Kidney (tissue), 13 donors: ENCODE measurements at regions not wholly inside any gene's neighbourhood (a gene's known extent, or its start where the extent isn't known, plus 50 kb on each side); places are given as distances from the start of the nearest gene placed in this dataset.

Experiments
- DNase-seq, 5 donors: peaks; one replicate each; pipeline ENCODE4 v3.0.0-alpha.2; 2013 to 2020
- FAIRE-seq: peaks from 2 replicates; lab custom pipeline; 2012; peaks lifted over from hg19 to GRCh38; lab: Jason Lieb, UNC
- H3K27ac ChIP-seq, 2 donors: one replicate each; pipeline ENCODE4 v1.7.0; 2013; ENCODE audit warnings: low read depth in 2 of 2, low read length in 2 of 2, inconsistent platforms in 1 of 2
- H3K27me3 ChIP-seq: one replicate; pipeline ENCODE4 v1.7.1; 2013; ENCODE audit warnings: low read length, inconsistent platforms; ENCODE audit not compliant: control insufficient read depth, insufficient read depth
- H3K36me3 ChIP-seq, 3 donors: one replicate each; pipeline versions ENCODE4 v1.7.0 to v1.7.1; 2013; ENCODE audit warnings: low read length in 3 of 3, control low read depth in 1 of 3, inconsistent platforms in 1 of 3; ENCODE audit not compliant: insufficient read depth in 3 of 3, control insufficient read depth in 2 of 3
- H3K4me1 ChIP-seq, 3 donors: one replicate each; pipeline versions ENCODE4 v1.7.0 to v1.7.1; 2013; ENCODE audit warnings: low read length in 3 of 3, inconsistent platforms in 1 of 3, low read depth in 1 of 3; ENCODE audit not compliant: control insufficient read depth in 2 of 3, insufficient read depth in 2 of 3
- H3K4me3 ChIP-seq, 3 donors: one replicate each; pipeline versions ENCODE4 v1.7.0 to v1.8.1; 2013; ENCODE audit warnings: low read length in 3 of 3, control low read depth in 1 of 3, inconsistent platforms in 1 of 3
- H3K9ac ChIP-seq, 3 donors: one replicate each; pipeline versions ENCODE4 v1.7.0 to v1.7.1; 2013; ENCODE audit warnings: low read length in 3 of 3, control low read depth in 1 of 3, inconsistent platforms in 1 of 3
- H3K9me3 ChIP-seq, 3 donors: one replicate each; pipeline versions ENCODE4 v1.7.0 to v1.7.1; 2013; ENCODE audit warnings: low read length in 3 of 3, control low read depth in 1 of 3, inconsistent platforms in 1 of 3; ENCODE audit not compliant: control insufficient read depth in 2 of 3, insufficient read depth in 1 of 3
- intact Hi-C: fragments of 100-400 bp; cut with DNase I; formaldehyde crosslinking; loops from one replicate; pipeline ENCODE4 v1.11.1; 2022
- TF ChIP-seq, protein P1 (sequence below): IDR thresholded peaks from 3 replicates; pipeline ENCODE4 v1.5.1; 2012; ENCODE audit warnings: mild to moderate bottlenecking, moderate library complexity, borderline replicate concordance; ENCODE audit not compliant: insufficient read depth; ENCODE audit errors: extremely low read depth
- donor health status: control.
- donor health status: control.
- donor health status: control.
- donor health status: control.
- donor health status: control.
- donor health status: DM: yes; HTN: yes; CAD: no.
- donor health status: Normal renal cell carcinoma (clear cell type).

DNA sequence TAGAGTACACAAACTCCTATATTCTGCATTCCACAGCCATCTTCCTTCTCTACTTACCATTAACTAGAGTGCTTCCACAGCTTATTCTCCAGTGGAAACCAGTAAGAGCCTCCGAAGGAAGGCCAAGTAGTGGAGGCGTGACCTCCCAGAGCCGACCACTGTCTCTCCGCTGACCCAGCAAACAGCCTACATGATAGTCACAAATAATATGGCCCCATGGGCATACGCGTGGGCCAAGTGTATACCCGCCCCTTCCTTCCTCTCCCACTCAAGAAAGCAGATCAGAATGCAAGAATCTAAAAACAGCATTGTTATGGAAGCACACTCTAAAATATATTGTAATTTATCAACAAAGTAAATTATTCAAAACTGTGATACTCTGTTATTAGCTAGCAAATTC, 526.6 kb upstream of the JARID2 start:
- FAIRE-seq = no peak
- H3K27ac ChIP-seq = no peak overlapping the region
- H3K9me3 ChIP-seq = no peaks in the 10 kb centered on the region
- no peak for DNase-seq
- H3K4me3 ChIP-seq = no peak overlapping the region
- TF ChIP-seq, protein P1, sequence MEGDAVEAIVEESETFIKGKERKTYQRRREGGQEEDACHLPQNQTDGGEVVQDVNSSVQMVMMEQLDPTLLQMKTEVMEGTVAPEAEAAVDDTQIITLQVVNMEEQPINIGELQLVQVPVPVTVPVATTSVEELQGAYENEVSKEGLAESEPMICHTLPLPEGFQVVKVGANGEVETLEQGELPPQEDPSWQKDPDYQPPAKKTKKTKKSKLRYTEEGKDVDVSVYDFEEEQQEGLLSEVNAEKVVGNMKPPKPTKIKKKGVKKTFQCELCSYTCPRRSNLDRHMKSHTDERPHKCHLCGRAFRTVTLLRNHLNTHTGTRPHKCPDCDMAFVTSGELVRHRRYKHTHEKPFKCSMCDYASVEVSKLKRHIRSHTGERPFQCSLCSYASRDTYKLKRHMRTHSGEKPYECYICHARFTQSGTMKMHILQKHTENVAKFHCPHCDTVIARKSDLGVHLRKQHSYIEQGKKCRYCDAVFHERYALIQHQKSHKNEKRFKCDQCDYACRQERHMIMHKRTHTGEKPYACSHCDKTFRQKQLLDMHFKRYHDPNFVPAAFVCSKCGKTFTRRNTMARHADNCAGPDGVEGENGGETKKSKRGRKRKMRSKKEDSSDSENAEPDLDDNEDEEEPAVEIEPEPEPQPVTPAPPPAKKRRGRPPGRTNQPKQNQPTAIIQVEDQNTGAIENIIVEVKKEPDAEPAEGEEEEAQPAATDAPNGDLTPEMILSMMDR = no peak
- H3K36me3 ChIP-seq = no peaks in the 10 kb centered on the region
- no peaks in the 10 kb centered on the region for H3K27me3 ChIP-seq
- H3K9ac ChIP-seq = no peak overlapping the region
- H3K4me1 ChIP-seq = peaks cover 0 to 7% (median 3%) of the 10 kb centered on the region in 3 donors
- intact Hi-C loops = no loop called here

DNA sequence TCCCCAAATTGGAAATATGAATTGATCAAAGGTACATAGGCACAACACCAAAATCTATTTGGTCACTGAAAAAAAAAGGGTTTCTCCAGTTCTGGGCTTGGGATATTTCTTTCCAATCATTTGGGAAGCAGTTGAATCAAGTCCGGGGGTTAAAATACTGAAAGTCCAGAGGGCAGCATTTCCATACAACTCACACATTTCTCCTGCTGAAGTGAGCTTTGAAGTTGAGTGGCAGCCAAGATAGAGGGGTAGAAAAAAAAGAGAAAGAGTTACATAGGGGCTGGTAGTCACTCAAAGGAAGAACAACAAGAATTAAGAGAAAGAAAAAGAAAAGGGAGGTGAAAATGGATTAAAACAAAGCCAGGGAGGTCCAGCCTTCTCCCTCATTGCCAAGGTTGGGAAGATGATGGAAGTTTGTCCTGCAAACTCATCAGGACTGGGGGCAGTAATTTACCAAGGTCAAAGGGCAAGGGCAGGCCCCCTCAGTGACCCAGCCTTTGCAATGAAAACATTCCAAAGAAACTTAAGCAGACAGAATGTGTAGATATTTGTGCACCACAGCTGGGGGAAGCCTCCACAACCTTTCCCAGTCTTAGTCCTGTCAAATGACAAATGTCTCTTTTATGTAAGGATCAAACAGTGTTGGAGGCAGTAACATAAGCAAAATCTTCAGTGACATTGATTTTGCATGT, 525.3 kb upstream of the JARID2 start:
- peak in 2 of 5 donors; percentile 22 to 27 for DNase-seq
- H3K4me3 ChIP-seq = no peak overlapping the region
- no peak overlapping the region for H3K27ac ChIP-seq
- intact Hi-C loops = no loop called here
- TF ChIP-seq, protein P1 = no peak
- peaks cover 0 to 7% (median 3%) of the 10 kb centered on the region in 3 donors for H3K4me1 ChIP-seq
- no peaks in the 10 kb centered on the region for H3K9me3 ChIP-seq
- H3K27me3 ChIP-seq = no peaks in the 10 kb centered on the region
- no peak overlapping the region for H3K9ac ChIP-seq
- H3K36me3 ChIP-seq = no peaks in the 10 kb centered on the region
- FAIRE-seq = no peak

DNA sequence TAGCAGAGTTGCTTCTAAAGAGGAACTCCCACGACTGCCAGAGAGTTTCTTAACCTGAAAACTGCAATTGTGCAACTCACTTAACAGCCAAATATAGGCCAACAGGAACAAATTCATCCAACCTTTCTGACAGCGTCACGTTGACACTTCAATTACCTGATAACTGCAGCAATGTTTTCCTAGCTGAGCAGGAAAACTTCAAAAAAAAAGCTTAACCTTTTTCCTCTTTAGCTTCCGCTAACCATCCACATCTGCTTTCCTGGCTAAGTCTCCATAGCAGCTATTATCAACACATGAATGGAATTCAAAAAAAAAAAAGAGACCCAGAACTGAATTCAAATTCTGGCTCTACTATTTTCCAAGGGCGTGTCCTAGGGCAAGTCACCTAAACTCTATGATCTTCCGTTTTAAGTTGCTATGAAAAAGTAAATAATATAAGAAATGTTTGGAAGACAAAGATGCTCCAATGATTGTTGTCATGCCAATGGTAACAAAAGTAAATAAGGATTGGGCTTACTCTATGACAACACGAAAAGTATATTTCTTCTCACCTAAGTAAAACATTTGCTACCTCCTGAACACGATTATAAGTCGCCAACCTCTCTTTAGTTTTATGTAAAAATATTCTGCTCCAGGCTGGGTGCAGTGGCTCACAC, 524.6 kb upstream of the JARID2 start:
- Histone ChIP-seq H3K36me3 (no peaks in the 10 kb centered on the region), H3K9ac (no peak overlapping the region), H3K4me3 (no peak overlapping the region), H3K27me3 (no peaks in the 10 kb centered on the region), H3K9me3 (no peaks in the 10 kb centered on the region), H3K4me1 (peaks cover 0 to 7% (median 3%) of the 10 kb centered on the region in 3 donors), H3K27ac (no peak overlapping the region)
- intact Hi-C loops = no loop called here
- FAIRE-seq (no peak), DNase-seq (peak in 3 of 5 donors; percentile 20 to 72 (median 56))
- TF ChIP-seq, protein P1 = no peak
